ENCODE measurements at regions not wholly inside any gene's neighbourhood (a gene's known extent, or its start where the extent isn't known, plus 50 kb on each side); places are given as distances from the start of the nearest gene placed in this dataset.
A peak's percentile ranks its signal among the peaks of the same experiment; 100 is the strongest.
"Not testable (repeated sequence)": the region's sequence is repeated elsewhere in the genome, so short reads cannot be mapped to it uniquely, and the experiment has no call there.

- not testable (repeated sequence) for H3K27me3 ChIP-seq (ENCODE audit: control insufficient read depth, insufficient read depth, low read length); H3K27ac ChIP-seq (ENCODE audit: low read depth, low read length); H3K9me3 ChIP-seq (ENCODE audit: control insufficient read depth, insufficient read depth, low read length); H3K36me3 ChIP-seq (ENCODE audit: control insufficient read depth, insufficient read depth, low read length); H3K4me1 ChIP-seq (ENCODE audit: control insufficient read depth, insufficient read depth, low read length); DNase-seq (ENCODE audit: low read depth in 4 of 6, low spot score in 6 of 6); H3K4me3 ChIP-seq (ENCODE audit: low read depth, low read length)
- WGBS (ENCODE audit: insufficient coverage), result 98% methylated on average over 15 of the region's 25 CpGs
Observed at GRCh38 chr3:82584415-82584814, 823.0 kb upstream of the GBE1 start.

- DNase-seq (ENCODE audit: low read depth in 4 of 6, low spot score in 6 of 6), result no peak
- Histone ChIP-seq H3K27me3 (ENCODE audit: control insufficient read depth, insufficient read depth, low read length) (no peaks in the 10 kb centered on the region), H3K4me3 (ENCODE audit: low read depth, low read length) (no peak overlapping the region), H3K36me3 (ENCODE audit: control insufficient read depth, insufficient read depth, low read length) (no peaks in the 10 kb centered on the region), H3K9me3 (ENCODE audit: control insufficient read depth, insufficient read depth, low read length) (no peaks in the 10 kb centered on the region), H3K27ac (ENCODE audit: low read depth, low read length) (no peak overlapping the region), H3K4me1 (ENCODE audit: control insufficient read depth, insufficient read depth, low read length) (no peaks in the 10 kb centered on the region)
- WGBS (ENCODE audit: insufficient coverage), result no CpG with 5 or more reads among the region's 3 CpGs
Observed at GRCh38 chr3:82581350-82581749, 819.9 kb upstream of the GBE1 start.

GRCh38 chr3:82572721-82573120, 811.3 kb upstream of the GBE1 start:
- Histone ChIP-seq H3K4me1 (ENCODE audit: control insufficient read depth, insufficient read depth, low read length) (no peaks in the 10 kb centered on the region), H3K4me3 (ENCODE audit: low read depth, low read length) (no peak overlapping the region), H3K27ac (ENCODE audit: low read depth, low read length) (no peak overlapping the region), H3K36me3 (ENCODE audit: control insufficient read depth, insufficient read depth, low read length) (no peaks in the 10 kb centered on the region), H3K27me3 (ENCODE audit: control insufficient read depth, insufficient read depth, low read length) (no peaks in the 10 kb centered on the region), H3K9me3 (ENCODE audit: control insufficient read depth, insufficient read depth, low read length) (no peaks in the 10 kb centered on the region)
- no peak for DNase-seq (ENCODE audit: low read depth in 4 of 6, low spot score in 6 of 6)

DNA sequence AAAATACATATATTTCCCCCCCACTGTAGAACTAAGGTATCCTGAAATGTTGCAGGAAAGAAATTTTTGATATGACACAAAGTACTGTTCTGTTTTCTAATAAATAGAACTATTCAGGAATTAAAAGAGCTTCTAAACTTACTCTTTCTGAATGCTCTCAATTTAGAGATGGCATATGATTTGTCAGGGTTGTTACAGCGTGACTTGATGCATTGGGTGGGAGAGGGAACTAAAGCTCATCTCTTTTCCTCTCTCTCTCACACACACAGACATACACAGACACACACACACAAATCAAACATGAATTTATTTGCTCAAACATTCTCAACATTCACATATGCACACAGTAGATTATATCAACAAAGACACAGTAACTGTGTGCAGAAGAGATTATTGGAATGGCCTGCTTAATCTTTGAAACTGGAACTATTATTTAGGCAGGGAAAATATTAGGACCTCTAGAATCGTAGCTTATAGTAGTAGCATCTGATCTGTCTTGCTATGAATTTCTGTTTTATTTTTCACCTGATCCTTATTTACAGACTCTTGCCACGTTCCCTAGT, 807.4 kb upstream of the GBE1 start:
- no peak for DNase-seq (ENCODE audit: low read depth in 4 of 6, low spot score in 6 of 6)
- H3K4me1 ChIP-seq (ENCODE audit: control insufficient read depth, insufficient read depth, low read length), result no peaks in the 10 kb centered on the region
- H3K36me3 ChIP-seq (ENCODE audit: control insufficient read depth, insufficient read depth, low read length), result no peaks in the 10 kb centered on the region
- H3K27me3 ChIP-seq (ENCODE audit: control insufficient read depth, insufficient read depth, low read length), result no peaks in the 10 kb centered on the region
- H3K4me3 ChIP-seq (ENCODE audit: low read depth, low read length), result no peak overlapping the region
- no peaks in the 10 kb centered on the region for H3K9me3 ChIP-seq (ENCODE audit: control insufficient read depth, insufficient read depth, low read length)
- no peak overlapping the region for H3K27ac ChIP-seq (ENCODE audit: low read depth, low read length)
- no CpG with 5 or more reads among the region's 3 CpGs for WGBS (ENCODE audit: insufficient coverage)

DNA sequence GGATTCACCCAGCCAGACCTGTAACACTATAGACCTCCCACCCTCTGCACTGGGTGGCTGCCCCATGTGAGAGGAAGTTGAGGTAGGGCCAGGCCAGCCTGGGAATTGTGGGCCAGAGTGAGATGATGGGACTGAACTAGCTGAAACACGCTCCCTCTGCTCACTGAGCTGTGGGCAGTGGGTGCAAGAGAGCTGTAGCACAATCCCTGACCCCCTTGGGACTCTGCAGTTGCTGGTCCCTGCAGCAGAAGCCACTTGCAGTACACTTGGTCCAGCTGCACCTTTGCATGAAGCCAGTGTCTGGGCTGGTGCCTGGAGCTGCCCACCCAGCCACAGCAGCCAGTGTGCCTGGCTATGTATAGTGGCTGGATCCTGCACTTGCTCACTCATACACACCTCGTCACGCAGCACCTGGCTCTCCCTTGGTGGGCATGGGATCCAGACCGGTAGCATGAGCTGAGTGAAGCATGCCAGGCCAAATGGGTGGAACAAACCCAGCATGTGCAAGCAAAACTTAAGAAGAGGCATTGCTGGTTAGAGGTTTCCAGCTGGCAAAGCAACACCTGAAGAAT, 805.7 kb upstream of the GBE1 start:
- H3K4me1 ChIP-seq (ENCODE audit: control insufficient read depth, insufficient read depth, low read length), result no peaks in the 10 kb centered on the region
- 94% methylated on average over 4 of the region's 4 CpGs for WGBS (ENCODE audit: insufficient coverage)
- H3K27me3 ChIP-seq (ENCODE audit: control insufficient read depth, insufficient read depth, low read length), result no peaks in the 10 kb centered on the region
- no peak overlapping the region for H3K4me3 ChIP-seq (ENCODE audit: low read depth, low read length)
- no peak for DNase-seq (ENCODE audit: low read depth in 4 of 6, low spot score in 6 of 6)
- H3K9me3 ChIP-seq (ENCODE audit: control insufficient read depth, insufficient read depth, low read length), result no peaks in the 10 kb centered on the region
- no peak overlapping the region for H3K27ac ChIP-seq (ENCODE audit: low read depth, low read length)
- no peaks in the 10 kb centered on the region for H3K36me3 ChIP-seq (ENCODE audit: control insufficient read depth, insufficient read depth, low read length)

DNA sequence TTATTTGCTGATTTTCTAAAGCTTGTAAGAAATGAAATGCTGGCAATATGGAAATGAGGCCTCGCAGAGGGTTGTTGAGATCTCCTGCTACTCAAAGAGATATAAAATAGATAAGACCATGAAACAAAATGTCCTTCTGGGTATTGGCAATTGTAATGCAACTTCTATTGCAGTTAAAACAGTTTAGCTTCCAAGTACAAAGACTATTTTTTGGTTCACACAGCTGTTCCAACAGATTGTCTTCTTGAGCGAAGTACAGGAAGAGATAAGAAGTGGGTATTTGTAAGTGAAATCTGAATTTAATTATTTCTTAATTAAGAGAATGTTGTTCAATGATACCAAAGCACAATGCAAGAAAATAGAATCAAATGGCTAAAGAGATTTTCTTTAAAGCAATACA, 801.5 kb upstream of the GBE1 start:
- Histone ChIP-seq H3K36me3 (ENCODE audit: control insufficient read depth, insufficient read depth, low read length) (no peaks in the 10 kb centered on the region), H3K27ac (ENCODE audit: low read depth, low read length) (no peak overlapping the region), H3K4me1 (ENCODE audit: control insufficient read depth, insufficient read depth, low read length) (no peaks in the 10 kb centered on the region), H3K4me3 (ENCODE audit: low read depth, low read length) (no peak overlapping the region), H3K27me3 (ENCODE audit: control insufficient read depth, insufficient read depth, low read length) (no peaks in the 10 kb centered on the region), H3K9me3 (ENCODE audit: control insufficient read depth, insufficient read depth, low read length) (no peaks in the 10 kb centered on the region)
- no CpG with 5 or more reads among the region's 2 CpGs for WGBS (ENCODE audit: insufficient coverage)
- DNase-seq (ENCODE audit: low read depth in 4 of 6, low spot score in 6 of 6), result peak in 2 of 6 donors; percentile 49 to 71

DNA sequence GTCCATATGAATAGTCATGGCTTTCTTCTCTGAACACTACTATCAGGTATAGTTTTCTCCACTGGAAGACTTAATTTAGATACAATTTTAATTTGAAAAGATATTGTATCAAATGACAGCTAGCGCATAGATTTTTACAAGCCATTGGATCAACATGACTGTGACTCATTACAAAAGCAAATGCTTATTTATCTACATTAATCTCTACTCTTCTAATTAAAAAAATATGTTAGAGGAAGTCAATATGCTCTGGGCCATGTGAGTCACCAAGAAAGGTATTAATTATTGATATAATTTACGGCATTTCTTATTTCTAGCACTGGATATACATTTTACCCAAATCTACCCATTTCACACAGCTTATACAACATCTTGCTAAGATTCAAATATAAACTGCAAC, 800.3 kb upstream of the GBE1 start:
- WGBS (ENCODE audit: insufficient coverage), result no CpG with 5 or more reads among the region's 2 CpGs
- H3K36me3 ChIP-seq (ENCODE audit: control insufficient read depth, insufficient read depth, low read length), result no peaks in the 10 kb centered on the region
- H3K27ac ChIP-seq (ENCODE audit: low read depth, low read length), result no peak overlapping the region
- H3K4me3 ChIP-seq (ENCODE audit: low read depth, low read length), result no peak overlapping the region
- no peaks in the 10 kb centered on the region for H3K4me1 ChIP-seq (ENCODE audit: control insufficient read depth, insufficient read depth, low read length)
- no peaks in the 10 kb centered on the region for H3K9me3 ChIP-seq (ENCODE audit: control insufficient read depth, insufficient read depth, low read length)
- H3K27me3 ChIP-seq (ENCODE audit: control insufficient read depth, insufficient read depth, low read length), result no peaks in the 10 kb centered on the region
- DNase-seq (ENCODE audit: low read depth in 4 of 6, low spot score in 6 of 6), result no peak

GRCh38 chr3:82558081-82558480, 796.6 kb upstream of the GBE1 start:
- H3K36me3 ChIP-seq (ENCODE audit: control insufficient read depth, insufficient read depth, low read length), result no peaks in the 10 kb centered on the region
- H3K4me3 ChIP-seq (ENCODE audit: low read depth, low read length), result no peak overlapping the region
- DNase-seq (ENCODE audit: low read depth in 4 of 6, low spot score in 6 of 6), result no peak
- no peak overlapping the region for H3K27ac ChIP-seq (ENCODE audit: low read depth, low read length)
- no peaks in the 10 kb centered on the region for H3K9me3 ChIP-seq (ENCODE audit: control insufficient read depth, insufficient read depth, low read length)
- H3K27me3 ChIP-seq (ENCODE audit: control insufficient read depth, insufficient read depth, low read length), result no peaks in the 10 kb centered on the region
- no CpG with 5 or more reads among the region's 1 CpG for WGBS (ENCODE audit: insufficient coverage)
- no peaks in the 10 kb centered on the region for H3K4me1 ChIP-seq (ENCODE audit: control insufficient read depth, insufficient read depth, low read length)

- Histone ChIP-seq H3K27me3 (ENCODE audit: control insufficient read depth, insufficient read depth, low read length) (no peaks in the 10 kb centered on the region), H3K36me3 (ENCODE audit: control insufficient read depth, insufficient read depth, low read length) (no peaks in the 10 kb centered on the region), H3K4me1 (ENCODE audit: control insufficient read depth, insufficient read depth, low read length) (no peaks in the 10 kb centered on the region), H3K27ac (ENCODE audit: low read depth, low read length) (no peak overlapping the region), H3K9me3 (ENCODE audit: control insufficient read depth, insufficient read depth, low read length) (no peaks in the 10 kb centered on the region), H3K4me3 (ENCODE audit: low read depth, low read length) (no peak overlapping the region)
- WGBS (ENCODE audit: insufficient coverage), result 78% methylated on average over 3 of the region's 5 CpGs
- DNase-seq (ENCODE audit: low read depth in 4 of 6, low spot score in 6 of 6), result peak in 3 of 6 donors; percentile 4 to 71 (median 58)
Observed at GRCh38 chr3:82556113-82556512, 794.7 kb upstream of the GBE1 start.

DNA sequence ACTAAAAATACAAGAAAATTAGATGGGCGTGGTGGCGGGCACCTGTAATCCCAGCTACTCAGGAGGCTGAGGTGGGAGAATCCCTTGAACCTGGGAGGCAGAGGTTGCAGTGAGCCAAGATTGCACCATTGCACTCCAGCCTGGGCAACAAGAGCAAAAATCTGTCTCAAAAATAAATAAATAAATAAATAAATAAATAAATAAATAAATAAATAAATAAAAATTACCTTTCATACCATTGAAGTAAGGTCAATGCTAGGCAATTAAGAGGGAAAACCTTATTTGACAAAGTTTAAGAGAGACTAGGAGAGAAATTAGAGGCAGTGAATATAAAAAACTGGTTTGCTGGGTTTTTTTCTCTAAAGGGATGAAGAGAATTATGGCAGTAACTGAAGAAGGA, 781.1 kb upstream of the GBE1 start:
- WGBS (ENCODE audit: insufficient coverage), result no CpG with 5 or more reads among the region's 2 CpGs
- DNase-seq (ENCODE audit: low read depth in 4 of 6, low spot score in 6 of 6); H3K4me1 ChIP-seq (ENCODE audit: control insufficient read depth, insufficient read depth, low read length); H3K9me3 ChIP-seq (ENCODE audit: control insufficient read depth, insufficient read depth, low read length); H3K27ac ChIP-seq (ENCODE audit: low read depth, low read length); H3K4me3 ChIP-seq (ENCODE audit: low read depth, low read length); H3K36me3 ChIP-seq (ENCODE audit: control insufficient read depth, insufficient read depth, low read length); H3K27me3 ChIP-seq (ENCODE audit: control insufficient read depth, insufficient read depth, low read length): not testable (repeated sequence)
